HuH-7.5 (cell line): ENCODE measurements at regions not wholly inside any gene's neighbourhood (a gene's known extent, or its start where the extent isn't known, plus 50 kb on each side); places are given as distances from the start of the nearest gene placed in this dataset.

Experiments
- DNase-seq: peaks from one replicate; pipeline ENCODE4 v3.0.0; 2011; ENCODE audit warnings: low spot score

GRCh38 chr2:53259395-53260009 lies 508.1 kb upstream of the CHAC2 start:
- DNase-seq: no peak

GRCh38 chr2:53257287-53257686 lies 510.3 kb upstream of the CHAC2 start:
- no peak for DNase-seq

- no peak for DNase-seq
These were observed 514.4 kb upstream of the CHAC2 start for GRCh38 chr2:53253244-53253643.

GRCh38 chr2:53252115-53252514 lies 515.5 kb upstream of the CHAC2 start:
- DNase-seq: no peak

GRCh38 chr2:53247956-53248735 lies 519.5 kb upstream of the CHAC2 start:
- no peak for DNase-seq

- no peak for DNase-seq
These were observed 524.2 kb upstream of the CHAC2 start for GRCh38 chr2:53243430-53243829.

GRCh38 chr2:53242090-53242489 lies 525.5 kb upstream of the CHAC2 start:
- DNase-seq: no peak

GRCh38 chr2:53235836-53236582 lies 531.6 kb upstream of the CHAC2 start:
- DNase-seq: no peak

GRCh38 chr2:53234548-53234903 lies 533.1 kb upstream of the CHAC2 start:
- DNase-seq: no peak

GRCh38 chr2:53233759-53234547 lies 533.7 kb upstream of the CHAC2 start:
- no peak for DNase-seq

GRCh38 chr2:53231908-53232307 lies 535.7 kb upstream of the CHAC2 start:
- no peak for DNase-seq

GRCh38 chr2:53230691-53231090 lies 536.9 kb upstream of the CHAC2 start:
- DNase-seq: no peak

GRCh38 chr2:53227535-53227934 lies 540.1 kb upstream of the CHAC2 start:
- no peak for DNase-seq

GRCh38 chr2:53220969-53221368 lies 546.6 kb upstream of the CHAC2 start:
- DNase-seq: no peak

- DNase-seq: no peak
These were observed 550.4 kb upstream of the CHAC2 start for GRCh38 chr2:53217250-53217649.

- DNase-seq: no peak
These were observed 550.8 kb upstream of the CHAC2 start for GRCh38 chr2:53216805-53217204.

GRCh38 chr2:53212576-53212975 lies 555.0 kb upstream of the CHAC2 start:
- no peak for DNase-seq

- no peak for DNase-seq
These were observed 556.3 kb upstream of the CHAC2 start for GRCh38 chr2:53211201-53211774.

- DNase-seq: no peak
These were observed 557.1 kb upstream of the CHAC2 start for GRCh38 chr2:53210538-53210937.

- DNase-seq: no peak
These were observed 557.7 kb upstream of the CHAC2 start for GRCh38 chr2:53209679-53210458.

- DNase-seq: no peak
These were observed 558.8 kb upstream of the CHAC2 start for GRCh38 chr2:53208815-53209214.
